ENCODE measurements at regions not wholly inside any gene's neighbourhood (a gene's known extent, or its start where the extent isn't known, plus 50 kb on each side); places are given as distances from the start of the nearest gene placed in this dataset.
"Not testable (repeated sequence)": the region's sequence is repeated elsewhere in the genome, so short reads cannot be mapped to it uniquely, and the experiment has no call there.

GRCh38 chr6:86872810-86873209 is 64.5 kb upstream of the HTR1E start:
- DNase-seq (ENCODE audit: low read depth in 2 of 2) = not testable (repeated sequence)

- DNase-seq (ENCODE audit: low read depth in 2 of 2) = no peak
Observed at GRCh38 chr6:86871681-86872080, 65.6 kb upstream of the HTR1E start.

- DNase-seq (ENCODE audit: low read depth in 2 of 2) = no peak
Observed at GRCh38 chr6:86869500-86869899, 67.8 kb upstream of the HTR1E start.

- no peak for DNase-seq (ENCODE audit: low read depth in 2 of 2)
Observed at GRCh38 chr6:86859513-86859912, 77.8 kb upstream of the HTR1E start.

GRCh38 chr6:86858970-86859369 is 78.4 kb upstream of the HTR1E start:
- DNase-seq (ENCODE audit: low read depth in 2 of 2) = no peak

- no peak for DNase-seq (ENCODE audit: low read depth in 2 of 2)
Observed at GRCh38 chr6:86857783-86858182, 79.5 kb upstream of the HTR1E start.

- DNase-seq (ENCODE audit: low read depth in 2 of 2) = peak; percentile 9 to 39
Observed at GRCh38 chr6:86856937-86857563, 80.3 kb upstream of the HTR1E start.

GRCh38 chr6:86856379-86856778 is 80.9 kb upstream of the HTR1E start:
- no peak for DNase-seq (ENCODE audit: low read depth in 2 of 2)

GRCh38 chr6:86848986-86849385 is 88.3 kb upstream of the HTR1E start:
- no peak for DNase-seq (ENCODE audit: low read depth in 2 of 2)

- DNase-seq (ENCODE audit: low read depth in 2 of 2) = no peak
Observed at GRCh38 chr6:86832686-86833085, 104.6 kb upstream of the HTR1E start.

- no peak for DNase-seq (ENCODE audit: low read depth in 2 of 2)
Observed at GRCh38 chr6:86825436-86825835, 111.9 kb upstream of the HTR1E start.

GRCh38 chr6:86822747-86823146 is 114.6 kb upstream of the HTR1E start:
- no peak for DNase-seq (ENCODE audit: low read depth in 2 of 2)

- DNase-seq (ENCODE audit: low read depth in 2 of 2) = no peak
Observed at GRCh38 chr6:86820750-86821149, 116.6 kb upstream of the HTR1E start.

GRCh38 chr6:86793649-86794048 is 143.7 kb upstream of the HTR1E start:
- DNase-seq (ENCODE audit: low read depth in 2 of 2) = no peak

- no peak for DNase-seq (ENCODE audit: low read depth in 2 of 2)
Observed at GRCh38 chr6:86791476-86791875, 145.9 kb upstream of the HTR1E start.

GRCh38 chr6:86789779-86790411 is 147.4 kb upstream of the HTR1E start:
- no peak for DNase-seq (ENCODE audit: low read depth in 2 of 2)

GRCh38 chr6:86782328-86782727 is 155.0 kb upstream of the HTR1E start:
- DNase-seq (ENCODE audit: low read depth in 2 of 2) = no peak

GRCh38 chr6:86780923-86781322 is 156.4 kb upstream of the HTR1E start:
- no peak for DNase-seq (ENCODE audit: low read depth in 2 of 2)

- DNase-seq (ENCODE audit: low read depth in 2 of 2) = no peak
Observed at GRCh38 chr6:86775893-86776292, 161.4 kb upstream of the HTR1E start.

- no peak for DNase-seq (ENCODE audit: low read depth in 2 of 2)
Observed at GRCh38 chr6:86765211-86765610, 172.1 kb upstream of the HTR1E start.

GRCh38 chr6:86759953-86760352 is 177.4 kb upstream of the HTR1E start:
- not testable (repeated sequence) for DNase-seq (ENCODE audit: low read depth in 2 of 2)

GRCh38 chr6:86756640-86757229 is 180.6 kb upstream of the HTR1E start:
- DNase-seq (ENCODE audit: low read depth in 2 of 2) = no peak

GRCh38 chr6:86744048-86744447 is 193.3 kb upstream of the HTR1E start:
- no peak for DNase-seq (ENCODE audit: low read depth in 2 of 2)

All from dermis microvascular lymphatic vessel endothelial cell (primary cell).